CD14-positive monocyte (primary cell): ENCODE measurements at regions not wholly inside any gene's neighbourhood (a gene's known extent, or its start where the extent isn't known, plus 50 kb on each side); places are given as distances from the start of the nearest gene placed in this dataset.

ENCODE experiments used
- DNase-seq, 3 donors: peaks; one replicate each; pipeline ENCODE4 v3.0.0-alpha.2; 2011 to 2022
- H2AFZ ChIP-seq: 2 replicates; pipeline ENCODE4 v1.6.0; 2012; ENCODE audit warnings: mild to moderate bottlenecking, low read depth, low read length, inconsistent platforms; ENCODE audit not compliant: insufficient read depth, poor library complexity, severe bottlenecking
- H3K27ac ChIP-seq, 2 donors: 1 replicate in 1 of 2; 2 replicates in 1 of 2; pipeline ENCODE4 v1.5.1; 2012 to 2013; ENCODE audit warnings: low read length in 2 of 2, control low read depth in 1 of 2, inconsistent platforms in 1 of 2, low read depth in 1 of 2, mild to moderate bottlenecking in 1 of 2
- H3K27me3 ChIP-seq, 2 donors: one replicate each; pipeline versions ENCODE4 v1.6.0 to v1.6.1; 2011 to 2013; ENCODE audit warnings: low read length in 2 of 2; ENCODE audit not compliant: control insufficient read depth in 2 of 2, insufficient read depth in 2 of 2
- H3K36me3 ChIP-seq, 2 donors: replicated peaks in 1 of 2; 1 replicate in 1 of 2; 2 replicates in 1 of 2; pipeline versions ENCODE4 v1.5.1 to v1.6.1; 2012 to 2013; ENCODE audit warnings: low read length in 2 of 2, control low read depth in 1 of 2, inconsistent platforms in 1 of 2, mild to moderate bottlenecking in 1 of 2; ENCODE audit not compliant: insufficient read depth in 2 of 2, control insufficient read depth in 1 of 2
- H3K4me1 ChIP-seq, 2 donors: 1 replicate in 1 of 2; 2 replicates in 1 of 2; pipeline versions ENCODE4 v1.5.1 to v1.6.1; 2012 to 2013; ENCODE audit warnings: low read length in 2 of 2, control low read depth in 1 of 2, inconsistent platforms in 1 of 2, mild to moderate bottlenecking in 1 of 2, moderate library complexity in 1 of 2; ENCODE audit not compliant: insufficient read depth in 2 of 2, control insufficient read depth in 1 of 2
- H3K4me2 ChIP-seq: replicated peaks from 2 replicates; pipeline ENCODE3; 2012; ENCODE audit warnings: low read length, moderate library complexity, mild to moderate bottlenecking; ENCODE audit not compliant: poor library complexity, severe bottlenecking; ENCODE audit errors: extremely low read depth
- H3K4me3 ChIP-seq, 3 experiments: fragments of 200-600 bp in 1 of 3; sonication (generic) in 1 of 3; replicated peaks in 1 of 3; 1 replicate in 2 of 3; 2 replicates in 1 of 3; pipeline ENCODE4 v1.5.1; 2011 to 2013; ENCODE audit warnings: low read length in 3 of 3, mild to moderate bottlenecking in 3 of 3, control low read depth in 2 of 3, low read depth in 2 of 3, inconsistent platforms in 1 of 3, moderate library complexity in 1 of 3
- H3K79me2 ChIP-seq: 2 replicates; pipeline ENCODE4 v1.6.0; 2012; ENCODE audit warnings: mild to moderate bottlenecking, control low read depth, inconsistent platforms, low read length, moderate library complexity; ENCODE audit not compliant: insufficient read depth
- H3K9ac ChIP-seq: 2 replicates; pipeline ENCODE4 v1.6.0; 2017; ENCODE audit warnings: low read length, mild to moderate bottlenecking; ENCODE audit not compliant: insufficient read depth, poor library complexity, severe bottlenecking
- H3K9me3 ChIP-seq, 2 donors: replicated peaks in 1 of 2; 1 replicate in 1 of 2; 2 replicates in 1 of 2; pipeline versions ENCODE4 v1.5.1 to v1.6.1; 2012 to 2013; ENCODE audit warnings: low read length in 2 of 2, control low read depth in 1 of 2; ENCODE audit not compliant: control insufficient read depth in 1 of 2, insufficient read depth in 1 of 2
- H4K20me1 ChIP-seq: 2 replicates; pipeline ENCODE4 v1.6.0; 2012; ENCODE audit warnings: mild to moderate bottlenecking, low read length, control low read depth, moderate library complexity; ENCODE audit not compliant: insufficient read depth
- H3K27ac Mint-ChIP-seq, 7 donors: one replicate each; pipeline ENCODE4 v1.8.0; 2020; ENCODE audit warnings: mild to moderate bottlenecking in 7 of 7, mixed read lengths in 7 of 7, moderate library complexity in 6 of 7, inconsistent platforms in 2 of 7
- H3K27me3 Mint-ChIP-seq, 3 donors: one replicate each; pipeline ENCODE4 v1.8.0; 2021 to 2022; ENCODE audit warnings: low read depth in 3 of 3, mild to moderate bottlenecking in 3 of 3, mixed read lengths in 3 of 3, moderate library complexity in 3 of 3, inconsistent platforms in 1 of 3
- H3K36me3 Mint-ChIP-seq, 2 donors: one replicate each; pipeline ENCODE4 v1.8.0; 2020; ENCODE audit warnings: mixed read lengths in 2 of 2, inconsistent platforms in 1 of 2, mild to moderate bottlenecking in 1 of 2
- H3K4me1 Mint-ChIP-seq: one replicate; pipeline ENCODE4 v1.8.0; 2020; ENCODE audit warnings: mild to moderate bottlenecking, mixed read lengths
- H3K4me3 Mint-ChIP-seq, 2 donors: one replicate each; pipeline ENCODE4 v1.8.0; 2020; ENCODE audit warnings: mild to moderate bottlenecking in 2 of 2, mixed read lengths in 2 of 2, moderate library complexity in 1 of 2
- H3K9me3 Mint-ChIP-seq, 7 donors: one replicate each; pipeline ENCODE4 v1.8.0; 2020 to 2022; ENCODE audit warnings: mixed read lengths in 7 of 7, mild to moderate bottlenecking in 6 of 7, moderate library complexity in 6 of 7, inconsistent platforms in 2 of 7
- WGBS: methylation state at CpG from one replicate; pipeline ENCODE4 v1.1.5; 2013; ENCODE audit warnings: missing lambda C conversion rate; ENCODE audit not compliant: insufficient coverage; 5-methylcytosine and 5-hydroxymethylcytosine counted together
- intact Hi-C, 2 donors: fragments of 100-400 bp; cut with micrococcal nuclease; formaldehyde crosslinking; loops; one replicate each; pipeline versions ENCODE4 v1.15.0 to v1.15.1; 2023
- TF ChIP-seq, protein P1 (sequence below): fragments of 200-600 bp; IDR thresholded peaks from one replicate; pipeline ENCODE4 v1.8.0; 2022; ENCODE audit warnings: antibody characterized with exemption, mild to moderate bottlenecking

GRCh38 chr3:88434001-88434400 is 284.2 kb downstream of the C3orf38 start:
- no peak overlapping the region for H3K27ac Mint-ChIP-seq
- no peak overlapping the region for H2AFZ ChIP-seq

GRCh38 chr3:88440701-88441100 is 290.9 kb downstream of the C3orf38 start:
- Mint-ChIP-seq H3K4me3 (no peak overlapping the region), H3K27ac (no peak overlapping the region), H3K9me3 (peaks cover 0 to 2% (median 0%) of the 10 kb centered on the region in 7 donors), H3K4me1 (no peaks in the 10 kb centered on the region), H3K36me3 (no peaks in the 10 kb centered on the region), H3K27me3 (peaks cover 0 to 1% (median 1%) of the 10 kb centered on the region in 3 donors)
- H3K27me3 ChIP-seq = no peaks in the 10 kb centered on the region
- TF ChIP-seq, protein P1, sequence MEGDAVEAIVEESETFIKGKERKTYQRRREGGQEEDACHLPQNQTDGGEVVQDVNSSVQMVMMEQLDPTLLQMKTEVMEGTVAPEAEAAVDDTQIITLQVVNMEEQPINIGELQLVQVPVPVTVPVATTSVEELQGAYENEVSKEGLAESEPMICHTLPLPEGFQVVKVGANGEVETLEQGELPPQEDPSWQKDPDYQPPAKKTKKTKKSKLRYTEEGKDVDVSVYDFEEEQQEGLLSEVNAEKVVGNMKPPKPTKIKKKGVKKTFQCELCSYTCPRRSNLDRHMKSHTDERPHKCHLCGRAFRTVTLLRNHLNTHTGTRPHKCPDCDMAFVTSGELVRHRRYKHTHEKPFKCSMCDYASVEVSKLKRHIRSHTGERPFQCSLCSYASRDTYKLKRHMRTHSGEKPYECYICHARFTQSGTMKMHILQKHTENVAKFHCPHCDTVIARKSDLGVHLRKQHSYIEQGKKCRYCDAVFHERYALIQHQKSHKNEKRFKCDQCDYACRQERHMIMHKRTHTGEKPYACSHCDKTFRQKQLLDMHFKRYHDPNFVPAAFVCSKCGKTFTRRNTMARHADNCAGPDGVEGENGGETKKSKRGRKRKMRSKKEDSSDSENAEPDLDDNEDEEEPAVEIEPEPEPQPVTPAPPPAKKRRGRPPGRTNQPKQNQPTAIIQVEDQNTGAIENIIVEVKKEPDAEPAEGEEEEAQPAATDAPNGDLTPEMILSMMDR = no peak
- no peaks in the 10 kb centered on the region for H3K36me3 ChIP-seq
- H3K4me1 ChIP-seq = no peaks in the 10 kb centered on the region
- H3K4me3 ChIP-seq = no peak overlapping the region
- DNase-seq = no peak
- H3K79me2 ChIP-seq = no peaks in the 10 kb centered on the region
- H3K9me3 ChIP-seq = no peaks in the 10 kb centered on the region
- no peak overlapping the region for H2AFZ ChIP-seq
- intact Hi-C loops = no loop called here
- WGBS = no CpG with 5 or more reads among the region's 1 CpG
- H3K9ac ChIP-seq = no peak overlapping the region
- H3K27ac ChIP-seq = no peak overlapping the region
- no peak overlapping the region for H3K4me2 ChIP-seq
- H4K20me1 ChIP-seq = no peaks in the 10 kb centered on the region

More at GRCh38 chr3:88434001-88434400, 284.2 kb downstream of the C3orf38 start:
- Histone ChIP-seq H4K20me1 (no peaks in the 10 kb centered on the region), H3K9me3 (no peaks in the 10 kb centered on the region), H3K27me3 (no peaks in the 10 kb centered on the region), H3K4me2 (no peak overlapping the region), H3K79me2 (no peaks in the 10 kb centered on the region), H3K27ac (no peak overlapping the region), H3K36me3 (no peaks in the 10 kb centered on the region), H3K9ac (no peak overlapping the region), H3K4me1 (no peaks in the 10 kb centered on the region), H3K4me3 (no peak overlapping the region)
- Mint-ChIP-seq H3K36me3 (no peaks in the 10 kb centered on the region), H3K27me3 (peaks cover 0 to 1% (median 1%) of the 10 kb centered on the region in 3 donors), H3K9me3 (peaks cover 0 to 8% (median 3%) of the 10 kb centered on the region in 7 donors), H3K4me3 (no peak overlapping the region), H3K4me1 (no peaks in the 10 kb centered on the region)
- intact Hi-C loops = no loop called here
- no peak for DNase-seq
- TF ChIP-seq, protein P1 = no peak
- WGBS = no CpG with 5 or more reads among the region's 2 CpGs
